K562 (cell line): ENCODE measurements at regions not wholly inside any gene's neighbourhood (a gene's known extent, or its start where the extent isn't known, plus 50 kb on each side); places are given as distances from the start of the nearest gene placed in this dataset.

ENCODE experiments used
- ARID3B ChIP-seq: fragments of 250-450 bp; sonication (Bioruptor Pico); IDR thresholded peaks from 2 replicates; pipeline ENCODE4 v1.4.0; 2020; ENCODE audit warnings: borderline replicate concordance
- BCL6 ChIP-seq: fragments of 250-450 bp; sonication (Bioruptor Pico); IDR thresholded peaks from 2 replicates; pipeline ENCODE4 v1.4.0; 2020
- BCOR ChIP-seq: fragments of 450-650 bp; IDR thresholded peaks from 2 replicates; pipeline ENCODE4 v1.6.1; 2016
- CREBBP ChIP-seq: IDR thresholded peaks from one replicate; pipeline ENCODE4 v1.6.1; 2012; ENCODE audit warnings: low read depth, mild to moderate bottlenecking, control low read depth, inconsistent platforms, low read length
- HDAC3 ChIP-seq: fragments of 450-650 bp; IDR thresholded peaks from 2 replicates; pipeline ENCODE4 v1.6.1; 2018; ENCODE audit warnings: borderline replicate concordance, mild to moderate bottlenecking, moderate library complexity; ENCODE audit not compliant: partially characterized antibody
- HOXB6 ChIP-seq: fragments of 250-450 bp; sonication (Bioruptor Pico); IDR thresholded peaks from 2 replicates; pipeline ENCODE4 v1.5.1; 2022; ENCODE audit warnings: mild to moderate bottlenecking, borderline replicate concordance
- KLF1 ChIP-seq: fragments of 450-650 bp; IDR thresholded peaks from 2 replicates; pipeline ENCODE4 v1.6.1; 2016; ENCODE audit warnings: missing genetic modification characterization, missing compliant biosample characterization
- MAFK ChIP-seq: IDR thresholded peaks from 2 replicates; pipeline ENCODE4 v1.6.1; 2011; ENCODE audit warnings: low read length, improper control_type of control experiment
- NR2F6 ChIP-seq: fragments of 450-650 bp; formaldehyde crosslinking; IDR thresholded peaks from 2 replicates; pipeline ENCODE4 v1.4.0; 2020; ENCODE audit warnings: mild to moderate bottlenecking
- PCBP1 ChIP-seq: fragments of 200-400 bp; formaldehyde crosslinking; IDR thresholded peaks from 2 replicates; pipeline ENCODE4 v1.6.1; 2018; ENCODE audit warnings: mild to moderate bottlenecking, low read depth, low read length; ENCODE audit not compliant: poor library complexity, severe bottlenecking
- RBM15 ChIP-seq: fragments of 200-400 bp; formaldehyde crosslinking; IDR thresholded peaks from 2 replicates; pipeline ENCODE4 v1.6.1; 2018; ENCODE audit warnings: mild to moderate bottlenecking, low read length, moderate library complexity; ENCODE audit not compliant: insufficient read depth
- RBM25 ChIP-seq: fragments of 200-400 bp; formaldehyde crosslinking; IDR thresholded peaks from 2 replicates; pipeline ENCODE4 v1.6.1; 2018; ENCODE audit warnings: low read length, low read depth, moderate library complexity; ENCODE audit not compliant: severe bottlenecking
- RERE ChIP-seq: sonication (generic); formaldehyde crosslinking; IDR thresholded peaks from 2 replicates; pipeline ENCODE4 v1.8.0; 2023; ENCODE audit warnings: missing genetic modification reagents, mild to moderate bottlenecking, borderline replicate concordance
- TAF9B ChIP-seq: fragments of 450-650 bp; IDR thresholded peaks from 2 replicates; pipeline ENCODE4 v1.6.1; 2018; ENCODE audit warnings: mild to moderate bottlenecking; ENCODE audit not compliant: partially characterized antibody
- ZNF239 ChIP-seq: fragments of 250-450 bp; sonication (Bioruptor Pico); IDR thresholded peaks from 2 replicates; pipeline ENCODE4 v1.4.0; 2020; ENCODE audit warnings: mild to moderate bottlenecking
- TF ChIP-seq, protein P1 (sequence below): fragments of 450-650 bp; conservative IDR thresholded peaks from 2 replicates; pipeline ENCODE4 v1.6.1; 2016; ENCODE audit warnings: missing genetic modification characterization, low read depth, mild to moderate bottlenecking, control low read depth, missing compliant biosample characterization
- TF ChIP-seq, protein P2 (sequence below): fragments of 250-450 bp; sonication (Bioruptor Pico); IDR thresholded peaks from 2 replicates; pipeline ENCODE4 v1.8.0; 2022; ENCODE audit warnings: inconsistent platforms, mild to moderate bottlenecking, moderate library complexity, borderline replicate concordance
- TF ChIP-seq, protein P3 (sequence below): fragments of 450-650 bp; formaldehyde crosslinking; IDR thresholded peaks from 2 replicates; pipeline ENCODE4 v1.4.0; 2022; ENCODE audit warnings: mild to moderate bottlenecking, moderate library complexity

GRCh38 chr9:94165592-94166235 is 81.5 kb downstream of the PTPDC1 start (continued):
- TF ChIP-seq RERE (CRISPR knock-in tag) (no peak), BCL6 (CRISPR knock-in tag) (no peak), TAF9B (no peak), ARID3B (CRISPR knock-in tag) (no peak), PCBP1 (no peak), BCOR (peak; percentile 99), CREBBP (no peak), HDAC3 (no peak), ZNF239 (CRISPR knock-in tag) (peak; percentile 22; the same call in 1 of the 2 replicates), KLF1 (tag) (no peak), HOXB6 (CRISPR knock-in tag) (no peak), RBM25 (peak; percentile 99), RBM15 (no peak), MAFK (no peak), NR2F6 (CRISPR knock-in tag) (no peak)
- TF ChIP-seq, protein P1, sequence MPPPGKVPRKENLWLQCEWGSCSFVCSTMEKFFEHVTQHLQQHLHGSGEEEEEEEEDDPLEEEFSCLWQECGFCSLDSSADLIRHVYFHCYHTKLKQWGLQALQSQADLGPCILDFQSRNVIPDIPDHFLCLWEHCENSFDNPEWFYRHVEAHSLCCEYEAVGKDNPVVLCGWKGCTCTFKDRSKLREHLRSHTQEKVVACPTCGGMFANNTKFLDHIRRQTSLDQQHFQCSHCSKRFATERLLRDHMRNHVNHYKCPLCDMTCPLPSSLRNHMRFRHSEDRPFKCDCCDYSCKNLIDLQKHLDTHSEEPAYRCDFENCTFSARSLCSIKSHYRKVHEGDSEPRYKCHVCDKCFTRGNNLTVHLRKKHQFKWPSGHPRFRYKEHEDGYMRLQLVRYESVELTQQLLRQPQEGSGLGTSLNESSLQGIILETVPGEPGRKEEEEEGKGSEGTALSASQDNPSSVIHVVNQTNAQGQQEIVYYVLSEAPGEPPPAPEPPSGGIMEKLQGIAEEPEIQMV (tag), result no peak
- TF ChIP-seq, protein P2, sequence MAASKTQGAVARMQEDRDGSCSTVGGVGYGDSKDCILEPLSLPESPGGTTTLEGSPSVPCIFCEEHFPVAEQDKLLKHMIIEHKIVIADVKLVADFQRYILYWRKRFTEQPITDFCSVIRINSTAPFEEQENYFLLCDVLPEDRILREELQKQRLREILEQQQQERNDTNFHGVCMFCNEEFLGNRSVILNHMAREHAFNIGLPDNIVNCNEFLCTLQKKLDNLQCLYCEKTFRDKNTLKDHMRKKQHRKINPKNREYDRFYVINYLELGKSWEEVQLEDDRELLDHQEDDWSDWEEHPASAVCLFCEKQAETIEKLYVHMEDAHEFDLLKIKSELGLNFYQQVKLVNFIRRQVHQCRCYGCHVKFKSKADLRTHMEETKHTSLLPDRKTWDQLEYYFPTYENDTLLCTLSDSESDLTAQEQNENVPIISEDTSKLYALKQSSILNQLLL, result no peak
- TF ChIP-seq, protein P3, sequence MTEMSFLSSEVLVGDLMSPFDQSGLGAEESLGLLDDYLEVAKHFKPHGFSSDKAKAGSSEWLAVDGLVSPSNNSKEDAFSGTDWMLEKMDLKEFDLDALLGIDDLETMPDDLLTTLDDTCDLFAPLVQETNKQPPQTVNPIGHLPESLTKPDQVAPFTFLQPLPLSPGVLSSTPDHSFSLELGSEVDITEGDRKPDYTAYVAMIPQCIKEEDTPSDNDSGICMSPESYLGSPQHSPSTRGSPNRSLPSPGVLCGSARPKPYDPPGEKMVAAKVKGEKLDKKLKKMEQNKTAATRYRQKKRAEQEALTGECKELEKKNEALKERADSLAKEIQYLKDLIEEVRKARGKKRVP (CRISPR knock-in tag), result no peak
